ENCODE measurements at regions not wholly inside any gene's neighbourhood (a gene's known extent, or its start where the extent isn't known, plus 50 kb on each side); places are given as distances from the start of the nearest gene placed in this dataset.

DNA sequence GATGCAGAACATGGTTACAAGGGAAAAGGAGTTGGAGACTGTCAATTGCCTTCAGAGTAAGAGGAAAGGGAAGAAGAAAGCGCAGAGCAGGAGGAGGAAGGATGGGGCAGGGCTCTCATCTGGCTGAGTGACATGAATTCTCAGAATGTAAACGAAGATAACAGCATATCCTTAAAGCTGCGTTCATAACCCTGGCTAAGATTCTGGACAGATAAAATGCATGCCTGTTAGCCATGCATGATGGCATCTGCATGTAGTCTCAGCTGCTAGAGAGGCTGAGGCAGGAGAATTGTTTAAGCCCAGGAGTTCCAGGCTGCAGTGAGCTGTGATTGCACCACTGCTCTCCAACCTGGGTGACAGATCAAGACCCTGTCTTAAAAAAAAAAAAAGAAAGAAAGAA lies 493.5 kb upstream of the PRKX start:
- Histone ChIP-seq H3K4me1 (ENCODE audit: control insufficient read depth, extremely low read depth, insufficient read depth, low read length) (no peaks in the 10 kb centered on the region), H2AFZ (ENCODE audit: control insufficient read depth, low read length) (no peak overlapping the region), H3K36me3 (ENCODE audit: control insufficient read depth in 2 of 2, extremely low read depth in 1 of 2, insufficient read depth in 2 of 2, low read length in 2 of 2) (no peaks in the 10 kb centered on the region), H3K4me3 (ENCODE audit: control insufficient read depth in 2 of 3, extremely low read depth in 1 of 3, insufficient read depth in 2 of 3, low read depth in 1 of 3, low read length in 3 of 3) (no peak overlapping the region), H3K27me3 (ENCODE audit: control insufficient read depth, extremely low read depth, insufficient read depth, low read length) (no peaks in the 10 kb centered on the region), H3K9me1 (ENCODE audit: control insufficient read depth, extremely low read depth, insufficient read depth, low read length) (no peaks in the 10 kb centered on the region), H3K9ac (ENCODE audit: control insufficient read depth, extremely low read depth, insufficient read depth, low read length) (no peak overlapping the region), H3K4me2 (ENCODE audit: control insufficient read depth, extremely low read depth, insufficient read depth, low read depth, low read length) (no peak overlapping the region), H3K27ac (ENCODE audit: control insufficient read depth, insufficient read depth, low read length) (no peak overlapping the region), H3K9me3 (ENCODE audit: control insufficient read depth, low read depth, low read length) (no peaks in the 10 kb centered on the region), H3K79me2 (ENCODE audit: control insufficient read depth, insufficient read depth, low read length) (no peaks in the 10 kb centered on the region), H4K20me1 (ENCODE audit: control insufficient read depth, extremely low read depth, insufficient read depth, low read length) (no peaks in the 10 kb centered on the region)
- no peak for DNase-seq (ENCODE audit: low read depth, low spot score)
- dilution Hi-C loops (cut with MboI; ENCODE audit: extremely low pct_ligation_motif_present, low sequenced_read_pairs): no loop called here
- no peak for FAIRE-seq
- TF ChIP-seq EZH2 (IDR thresholded peaks at IDR 0.05; ENCODE audit: low read length): no peak
- TF ChIP-seq, protein P1, sequence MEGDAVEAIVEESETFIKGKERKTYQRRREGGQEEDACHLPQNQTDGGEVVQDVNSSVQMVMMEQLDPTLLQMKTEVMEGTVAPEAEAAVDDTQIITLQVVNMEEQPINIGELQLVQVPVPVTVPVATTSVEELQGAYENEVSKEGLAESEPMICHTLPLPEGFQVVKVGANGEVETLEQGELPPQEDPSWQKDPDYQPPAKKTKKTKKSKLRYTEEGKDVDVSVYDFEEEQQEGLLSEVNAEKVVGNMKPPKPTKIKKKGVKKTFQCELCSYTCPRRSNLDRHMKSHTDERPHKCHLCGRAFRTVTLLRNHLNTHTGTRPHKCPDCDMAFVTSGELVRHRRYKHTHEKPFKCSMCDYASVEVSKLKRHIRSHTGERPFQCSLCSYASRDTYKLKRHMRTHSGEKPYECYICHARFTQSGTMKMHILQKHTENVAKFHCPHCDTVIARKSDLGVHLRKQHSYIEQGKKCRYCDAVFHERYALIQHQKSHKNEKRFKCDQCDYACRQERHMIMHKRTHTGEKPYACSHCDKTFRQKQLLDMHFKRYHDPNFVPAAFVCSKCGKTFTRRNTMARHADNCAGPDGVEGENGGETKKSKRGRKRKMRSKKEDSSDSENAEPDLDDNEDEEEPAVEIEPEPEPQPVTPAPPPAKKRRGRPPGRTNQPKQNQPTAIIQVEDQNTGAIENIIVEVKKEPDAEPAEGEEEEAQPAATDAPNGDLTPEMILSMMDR (optimal IDR thresholded peaks at IDR 0.05 in 1 of 3, IDR thresholded peaks at IDR 0.05 in 1 of 3, conservative IDR thresholded peaks at IDR 0.05 in 1 of 3; ENCODE audit: extremely low read depth in 1 of 3, insufficient read depth in 2 of 3, low read length in 3 of 3): no peak

- no peaks in the 10 kb centered on the region for H3K79me2 ChIP-seq (ENCODE audit: control insufficient read depth, insufficient read depth, low read length)
- H3K27me3 ChIP-seq (ENCODE audit: control insufficient read depth, extremely low read depth, insufficient read depth, low read length): no peaks in the 10 kb centered on the region
- dilution Hi-C loops (cut with MboI; ENCODE audit: extremely low pct_ligation_motif_present, low sequenced_read_pairs): no loop called here
- no peak overlapping the region for H3K4me3 ChIP-seq (ENCODE audit: control insufficient read depth in 2 of 3, extremely low read depth in 1 of 3, insufficient read depth in 2 of 3, low read depth in 1 of 3, low read length in 3 of 3)
- peaks cover 3% of the 10 kb centered on the region for H3K9me3 ChIP-seq (ENCODE audit: control insufficient read depth, low read depth, low read length)
- no peak for DNase-seq (ENCODE audit: low read depth, low spot score)
- H3K9me1 ChIP-seq (ENCODE audit: control insufficient read depth, extremely low read depth, insufficient read depth, low read length): no peaks in the 10 kb centered on the region
- no peak overlapping the region for H3K4me2 ChIP-seq (ENCODE audit: control insufficient read depth, extremely low read depth, insufficient read depth, low read depth, low read length)
- no peak overlapping the region for H3K27ac ChIP-seq (ENCODE audit: control insufficient read depth, insufficient read depth, low read length)
- no peak overlapping the region for H2AFZ ChIP-seq (ENCODE audit: control insufficient read depth, low read length)
- H4K20me1 ChIP-seq (ENCODE audit: control insufficient read depth, extremely low read depth, insufficient read depth, low read length): no peaks in the 10 kb centered on the region
- TF ChIP-seq, protein P1 (optimal IDR thresholded peaks at IDR 0.05 in 1 of 3, IDR thresholded peaks at IDR 0.05 in 1 of 3, conservative IDR thresholded peaks at IDR 0.05 in 1 of 3; ENCODE audit: extremely low read depth in 1 of 3, insufficient read depth in 2 of 3, low read length in 3 of 3): no peak
- TF ChIP-seq EZH2 (IDR thresholded peaks at IDR 0.05; ENCODE audit: low read length): no peak
- H3K9ac ChIP-seq (ENCODE audit: control insufficient read depth, extremely low read depth, insufficient read depth, low read length): no peak overlapping the region
- no peaks in the 10 kb centered on the region for H3K36me3 ChIP-seq (ENCODE audit: control insufficient read depth in 2 of 2, extremely low read depth in 1 of 2, insufficient read depth in 2 of 2, low read length in 2 of 2)
- no peak for FAIRE-seq
- H3K4me1 ChIP-seq (ENCODE audit: control insufficient read depth, extremely low read depth, insufficient read depth, low read length): no peaks in the 10 kb centered on the region
Measured at GRCh38 chrX:4197971-4198370, 484.5 kb upstream of the PRKX start.
